DND-41 (cell line): ENCODE measurements at regions not wholly inside any gene's neighbourhood (a gene's known extent, or its start where the extent isn't known, plus 50 kb on each side); places are given as distances from the start of the nearest gene placed in this dataset.

ENCODE experiments used
- ATAC-seq: fragments of 200-7000 bp; cut with Tn5 transposase; 3 replicates; pipeline ENCODE4 v1.9.1; 2021; ENCODE audit warnings: low read depth; ENCODE audit not compliant: insufficient read depth
- DNase-seq: peaks from one replicate; pipeline ENCODE4 v3.0.0-alpha.2; 2020
- H2AFZ ChIP-seq: 2 replicates; pipeline ENCODE4 v1.6.0; 2012; ENCODE audit warnings: low read depth, low read length
- H3K27ac ChIP-seq: 2 replicates; pipeline ENCODE4 v1.5.1; 2012; ENCODE audit warnings: low read length, inconsistent platforms
- H3K27me3 ChIP-seq: fragments of 200-600 bp; sonication (generic); 2 replicates; pipeline ENCODE4 v1.6.0; 2012; ENCODE audit warnings: low read length, mild to moderate bottlenecking, inconsistent platforms; ENCODE audit not compliant: insufficient read depth, poor library complexity
- H3K36me3 ChIP-seq: 2 replicates; pipeline ENCODE4 v1.5.1; 2012; ENCODE audit warnings: low read length, inconsistent platforms; ENCODE audit not compliant: insufficient read depth
- H3K4me1 ChIP-seq: 2 replicates; pipeline ENCODE4 v1.5.1; 2012; ENCODE audit warnings: mild to moderate bottlenecking, low read length; ENCODE audit not compliant: insufficient read depth
- H3K4me2 ChIP-seq: 2 replicates; pipeline ENCODE4 v1.6.0; 2012; ENCODE audit warnings: mild to moderate bottlenecking, moderate library complexity, low read length, inconsistent platforms; ENCODE audit not compliant: insufficient read depth
- H3K4me3 ChIP-seq, 2 experiments: fragments of 200-600 bp in 1 of 2; shearing (Covaris generic) in 1 of 2; 2 replicates each; pipeline ENCODE4 v1.5.1; 2012 to 2016; ENCODE audit warnings: inconsistent platforms in 2 of 2, low read length in 2 of 2, mild to moderate bottlenecking in 2 of 2, low read depth in 1 of 2, moderate library complexity in 1 of 2
- H3K79me2 ChIP-seq: 2 replicates; pipeline ENCODE4 v1.6.0; 2012; ENCODE audit warnings: low read length, inconsistent platforms; ENCODE audit not compliant: insufficient read depth
- H3K9ac ChIP-seq: 2 replicates; pipeline ENCODE4 v1.6.0; 2012; ENCODE audit warnings: low read depth, mild to moderate bottlenecking, inconsistent platforms, low read length, moderate library complexity
- H3K9me3 ChIP-seq: 2 replicates; pipeline ENCODE4 v1.5.1; 2012; ENCODE audit warnings: low read length, moderate library complexity, mild to moderate bottlenecking, inconsistent platforms; ENCODE audit not compliant: insufficient read depth, severe bottlenecking
- H4K20me1 ChIP-seq: 2 replicates; pipeline ENCODE4 v1.6.0; 2012; ENCODE audit warnings: low read length; ENCODE audit not compliant: insufficient read depth
- EZH2 ChIP-seq: IDR thresholded peaks from 3 replicates; pipeline ENCODE4 v1.6.1; 2012; ENCODE audit warnings: borderline replicate concordance, low read depth, mild to moderate bottlenecking, moderate library complexity, low read length, inconsistent platforms; ENCODE audit not compliant: severe bottlenecking
- TF ChIP-seq, protein P1 (sequence below): IDR thresholded peaks from 2 replicates; pipeline ENCODE4 v1.5.1; 2012; ENCODE audit warnings: borderline replicate concordance, low read length, moderate library complexity, mild to moderate bottlenecking; ENCODE audit not compliant: poor library complexity, severe bottlenecking; ENCODE audit errors: extremely low read depth

DNA sequence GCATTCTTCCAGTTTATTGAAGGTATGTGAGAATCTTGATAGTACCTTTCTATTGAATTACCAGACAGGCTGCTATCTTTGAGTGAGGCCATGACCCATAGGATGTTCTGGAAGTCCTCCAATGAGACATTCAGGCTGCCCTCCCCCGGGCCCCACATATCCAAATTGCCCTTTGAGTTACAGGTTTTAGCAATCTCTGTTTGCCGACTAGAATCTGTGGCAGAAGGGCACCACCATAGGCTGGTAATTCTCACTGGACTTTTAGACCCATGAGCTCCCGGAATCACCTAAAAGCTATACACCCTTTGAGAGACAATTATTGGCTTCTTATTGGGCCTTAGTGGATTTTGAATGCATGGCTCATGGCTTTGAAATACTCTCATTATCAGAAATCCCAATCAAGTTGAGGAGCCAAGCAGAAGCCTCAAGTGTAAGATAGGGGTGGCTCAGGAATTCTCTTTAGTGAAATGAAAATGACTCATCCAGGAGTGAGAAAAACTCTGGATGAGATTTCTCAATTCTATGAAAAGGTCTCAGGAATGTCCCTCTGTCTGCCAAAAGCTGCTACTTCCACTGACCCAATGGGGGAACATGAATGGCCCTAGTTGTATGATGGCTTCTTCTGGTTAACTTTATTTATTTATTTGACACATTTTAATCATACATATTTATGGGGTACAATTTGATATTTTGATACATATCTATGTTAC lies 172.1 kb upstream of the CSNK1A1L start:
- no peak overlapping the region for H3K27ac ChIP-seq
- no peak overlapping the region for H3K4me2 ChIP-seq
- no peak overlapping the region for H2AFZ ChIP-seq
- no peaks in the 10 kb centered on the region for H3K36me3 ChIP-seq
- TF ChIP-seq, protein P1, sequence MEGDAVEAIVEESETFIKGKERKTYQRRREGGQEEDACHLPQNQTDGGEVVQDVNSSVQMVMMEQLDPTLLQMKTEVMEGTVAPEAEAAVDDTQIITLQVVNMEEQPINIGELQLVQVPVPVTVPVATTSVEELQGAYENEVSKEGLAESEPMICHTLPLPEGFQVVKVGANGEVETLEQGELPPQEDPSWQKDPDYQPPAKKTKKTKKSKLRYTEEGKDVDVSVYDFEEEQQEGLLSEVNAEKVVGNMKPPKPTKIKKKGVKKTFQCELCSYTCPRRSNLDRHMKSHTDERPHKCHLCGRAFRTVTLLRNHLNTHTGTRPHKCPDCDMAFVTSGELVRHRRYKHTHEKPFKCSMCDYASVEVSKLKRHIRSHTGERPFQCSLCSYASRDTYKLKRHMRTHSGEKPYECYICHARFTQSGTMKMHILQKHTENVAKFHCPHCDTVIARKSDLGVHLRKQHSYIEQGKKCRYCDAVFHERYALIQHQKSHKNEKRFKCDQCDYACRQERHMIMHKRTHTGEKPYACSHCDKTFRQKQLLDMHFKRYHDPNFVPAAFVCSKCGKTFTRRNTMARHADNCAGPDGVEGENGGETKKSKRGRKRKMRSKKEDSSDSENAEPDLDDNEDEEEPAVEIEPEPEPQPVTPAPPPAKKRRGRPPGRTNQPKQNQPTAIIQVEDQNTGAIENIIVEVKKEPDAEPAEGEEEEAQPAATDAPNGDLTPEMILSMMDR = no peak
- no peak for TF ChIP-seq EZH2
- no peak overlapping the region for H3K4me3 ChIP-seq
- no peaks in the 10 kb centered on the region for H3K27me3 ChIP-seq
- H3K9me3 ChIP-seq = no peaks in the 10 kb centered on the region
- ATAC-seq (no peak), DNase-seq (no peak)
- no peak overlapping the region for H3K9ac ChIP-seq
- no peaks in the 10 kb centered on the region for H3K4me1 ChIP-seq
- H3K79me2 ChIP-seq = no peaks in the 10 kb centered on the region
- no peaks in the 10 kb centered on the region for H4K20me1 ChIP-seq

DNA sequence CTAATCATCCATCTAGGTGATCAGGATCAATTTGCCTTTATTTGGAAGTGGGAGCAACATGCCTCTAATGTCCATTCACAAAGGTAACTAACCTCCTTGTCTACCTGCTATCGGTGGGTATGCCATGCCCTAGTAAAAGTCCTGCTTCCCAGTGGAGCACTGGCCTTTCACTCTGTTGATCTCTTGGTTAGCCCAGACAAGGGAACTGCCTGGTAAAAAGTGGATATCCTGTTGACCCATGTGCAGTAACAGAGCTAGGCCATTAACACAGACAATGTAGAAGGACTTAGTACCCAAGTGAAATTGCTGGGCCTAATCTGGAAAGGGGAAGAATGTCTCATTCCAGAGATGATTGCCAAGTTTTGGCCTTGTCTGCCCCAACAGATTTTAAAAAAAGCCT lies 171.5 kb upstream of the CSNK1A1L start:
- Histone ChIP-seq H2AFZ (no peak overlapping the region), H3K9me3 (no peaks in the 10 kb centered on the region), H3K4me1 (no peaks in the 10 kb centered on the region), H3K27me3 (no peaks in the 10 kb centered on the region), H3K79me2 (no peaks in the 10 kb centered on the region), H3K9ac (no peak overlapping the region), H3K4me3 (no peak overlapping the region), H3K27ac (no peak overlapping the region), H3K4me2 (no peak overlapping the region), H4K20me1 (no peaks in the 10 kb centered on the region), H3K36me3 (no peaks in the 10 kb centered on the region)
- ATAC-seq (no peak), DNase-seq (no peak)
- TF ChIP-seq, protein P1 = no peak
- no peak for TF ChIP-seq EZH2

DNA sequence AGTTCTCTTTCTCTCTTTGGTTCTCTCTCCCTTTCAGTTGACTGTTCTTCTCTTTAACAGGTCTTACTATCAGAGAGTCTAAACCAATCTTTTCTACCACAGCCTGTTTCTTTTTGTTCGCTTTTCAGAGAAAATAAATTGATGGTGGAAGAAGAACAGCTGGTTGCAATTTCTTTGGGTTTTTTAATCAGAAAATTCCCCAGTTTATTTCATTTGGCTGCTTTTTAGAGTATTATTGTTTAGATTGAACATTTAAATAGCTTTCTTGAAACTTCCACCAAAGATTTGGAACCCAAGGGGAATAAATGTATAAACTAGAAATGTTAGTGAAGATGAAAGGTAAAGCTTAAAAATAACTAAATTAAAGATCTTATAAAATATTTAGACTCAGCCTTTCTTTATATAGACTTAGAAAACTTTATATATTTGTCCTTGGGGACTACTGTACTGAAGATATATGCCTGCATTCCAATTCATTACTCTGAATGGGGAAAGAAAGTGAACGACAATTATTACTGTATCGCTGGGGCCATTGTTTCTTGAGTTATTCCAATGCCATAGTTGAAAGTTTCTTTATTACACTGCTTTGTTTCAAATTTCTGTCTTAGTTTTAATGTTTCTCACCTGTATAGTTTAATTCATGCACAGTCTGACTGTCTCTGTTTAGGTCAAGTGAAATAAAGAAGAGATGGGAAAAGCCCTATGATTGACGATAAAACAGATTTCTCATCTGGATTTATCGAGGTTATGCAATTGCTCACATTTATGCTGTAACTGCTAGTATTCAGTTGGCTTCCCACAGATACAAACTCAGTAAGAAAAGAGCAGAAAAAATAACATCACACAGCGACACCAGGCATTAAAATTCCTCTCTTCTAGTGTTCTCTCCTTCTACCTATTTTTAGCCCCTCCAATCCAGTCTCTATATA lies 169.4 kb upstream of the CSNK1A1L start:
- no peaks in the 10 kb centered on the region for H3K9me3 ChIP-seq
- TF ChIP-seq, protein P1 = no peak
- TF ChIP-seq EZH2 = no peak
- H2AFZ ChIP-seq = no peak overlapping the region
- H3K4me3 ChIP-seq = no peak overlapping the region
- ATAC-seq (no peak), DNase-seq (no peak)
- H3K36me3 ChIP-seq = no peaks in the 10 kb centered on the region
- H3K4me1 ChIP-seq = no peaks in the 10 kb centered on the region
- H3K27ac ChIP-seq = no peak overlapping the region
- H3K27me3 ChIP-seq = no peaks in the 10 kb centered on the region
- no peak overlapping the region for H3K4me2 ChIP-seq
- no peaks in the 10 kb centered on the region for H4K20me1 ChIP-seq
- no peak overlapping the region for H3K9ac ChIP-seq
- no peaks in the 10 kb centered on the region for H3K79me2 ChIP-seq
